Activated CD4-positive, alpha-beta T cell treated with anti-CD3 and anti-CD28 coated beads for 36 hours (primary cell): ENCODE measurements at regions not wholly inside any gene's neighbourhood (a gene's known extent, or its start where the extent isn't known, plus 50 kb on each side); places are given as distances from the start of the nearest gene placed in this dataset.
"Not testable (repeated sequence)": the region's sequence is repeated elsewhere in the genome, so short reads cannot be mapped to it uniquely, and the experiment has no call there.

Source experiments
- ATAC-seq: fragments of 200-7000 bp; cut with Tn5 transposase; one replicate; pipeline ENCODE4 v1.10.0; 2021; ENCODE audit warnings: mild to moderate bottlenecking, moderate library complexity
- CTCF ChIA-PET: fragments of 350-600 bp; sonication (Branson Sonifier 250); formaldehyde crosslinking; loops from one replicate; lab custom pipeline; 2021; ENCODE audit warnings: antibody characterized with exemption; lab: Charles Lee
- POLR2A ChIA-PET: fragments of 350-600 bp; sonication (Branson Sonifier 250); formaldehyde crosslinking; loops from one replicate; lab custom pipeline; 2021; ENCODE audit warnings: antibody characterized with exemption, inconsistent platforms; lab: Charles Lee
- DNase-seq: peaks from one replicate; pipeline ENCODE4 v3.0.0-alpha.2; 2020
- H3K27ac Mint-ChIP-seq: one replicate; pipeline ENCODE4 v1.8.0; 2021; ENCODE audit warnings: mixed read lengths
- H3K27me3 Mint-ChIP-seq: one replicate; pipeline ENCODE4 v1.8.0; 2021; ENCODE audit warnings: mixed read lengths
- H3K36me3 Mint-ChIP-seq: one replicate; pipeline ENCODE4 v1.8.0; 2021; ENCODE audit warnings: low read depth, mixed read lengths
- H3K4me1 Mint-ChIP-seq: one replicate; pipeline ENCODE4 v1.8.0; 2021; ENCODE audit warnings: mixed read lengths
- H3K4me3 Mint-ChIP-seq: one replicate; pipeline ENCODE4 v1.8.0; 2021; ENCODE audit warnings: mild to moderate bottlenecking, moderate library complexity, mixed read lengths
- H3K9me3 Mint-ChIP-seq: one replicate; pipeline ENCODE4 v1.8.0; 2021; ENCODE audit warnings: low read depth, mixed read lengths
- intact Hi-C, 2 experiments: fragments of 100-400 bp; cut with DNase I in 1 of 2; cut with micrococcal nuclease in 1 of 2; formaldehyde crosslinking; loops; one replicate each; pipeline versions ENCODE4 v1.14.2 to v1.15.1; 2022 to 2024; cut with DNase I, micrococcal nuclease

GRCh38 chr4:85216571-85216970 lies 250.1 kb upstream of the WDFY3 start:
- H3K4me1 Mint-ChIP-seq, H3K27me3 Mint-ChIP-seq, DNase-seq, H3K27ac Mint-ChIP-seq, H3K4me3 Mint-ChIP-seq, H3K36me3 Mint-ChIP-seq, intact Hi-C loops, ATAC-seq, POLR2A ChIA-PET: not testable (repeated sequence)
- CTCF ChIA-PET: interaction anchor here (0.6 kb wide), 1 partner anchor 498 kb away, joined by 3 read pairs; no protein-coding TSS in a partner anchor
- peaks cover 32% of the 10 kb centered on the region for H3K9me3 Mint-ChIP-seq

DNA sequence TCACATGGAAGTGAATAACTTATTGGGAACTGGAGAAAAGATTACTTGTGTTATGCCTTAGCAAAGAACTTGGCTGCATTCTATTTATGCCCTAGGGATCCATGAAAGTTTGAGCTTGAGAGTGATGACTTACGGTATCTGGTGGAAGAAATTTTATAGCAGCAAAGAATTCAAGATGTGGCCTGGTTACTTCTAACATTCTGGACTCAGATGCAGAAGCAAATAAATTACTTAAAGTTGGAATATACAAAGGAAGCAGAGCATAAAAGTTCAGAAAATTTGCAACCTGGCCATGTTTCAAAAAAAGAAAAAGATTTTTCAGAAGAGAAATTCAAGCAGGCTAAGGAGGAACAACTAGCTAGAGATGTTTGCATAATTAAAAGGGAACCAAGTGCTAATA lies 252.3 kb upstream of the WDFY3 start:
- no peak for DNase-seq
- Mint-ChIP-seq H3K27me3 (no peaks in the 10 kb centered on the region), H3K4me3 (no peak overlapping the region), H3K4me1 (no peaks in the 10 kb centered on the region), H3K9me3 (peaks cover 33% of the 10 kb centered on the region), H3K27ac (no peak overlapping the region), H3K36me3 (no peaks in the 10 kb centered on the region)
- ChIA-PET CTCF (no interaction called here), POLR2A (no interaction called here)
- no peak for ATAC-seq
- intact Hi-C loops: no loop called here

GRCh38 chr4:85221606-85222005 lies 253.3 kb upstream of the ARHGAP24 start:
- ATAC-seq (no peak), DNase-seq (no peak)
- Mint-ChIP-seq H3K9me3 (peaks cover 25% of the 10 kb centered on the region), H3K4me3 (no peak overlapping the region), H3K4me1 (no peaks in the 10 kb centered on the region), H3K27ac (no peak overlapping the region), H3K36me3 (no peaks in the 10 kb centered on the region), H3K27me3 (no peaks in the 10 kb centered on the region)
- intact Hi-C loops: no loop called here
- ChIA-PET CTCF (no interaction called here), POLR2A (no interaction called here)

- Mint-ChIP-seq H3K27ac (no peak overlapping the region), H3K4me1 (no peaks in the 10 kb centered on the region), H3K27me3 (no peaks in the 10 kb centered on the region), H3K36me3 (no peaks in the 10 kb centered on the region), H3K4me3 (no peak overlapping the region), H3K9me3 (peaks cover 17% of the 10 kb centered on the region)
- ChIA-PET POLR2A (no interaction called here), CTCF (no interaction called here)
- DNase-seq (no peak), ATAC-seq (no peak)
- intact Hi-C loops: no loop called here
Measured at GRCh38 chr4:85222561-85222960, 252.4 kb upstream of the ARHGAP24 start.

DNA sequence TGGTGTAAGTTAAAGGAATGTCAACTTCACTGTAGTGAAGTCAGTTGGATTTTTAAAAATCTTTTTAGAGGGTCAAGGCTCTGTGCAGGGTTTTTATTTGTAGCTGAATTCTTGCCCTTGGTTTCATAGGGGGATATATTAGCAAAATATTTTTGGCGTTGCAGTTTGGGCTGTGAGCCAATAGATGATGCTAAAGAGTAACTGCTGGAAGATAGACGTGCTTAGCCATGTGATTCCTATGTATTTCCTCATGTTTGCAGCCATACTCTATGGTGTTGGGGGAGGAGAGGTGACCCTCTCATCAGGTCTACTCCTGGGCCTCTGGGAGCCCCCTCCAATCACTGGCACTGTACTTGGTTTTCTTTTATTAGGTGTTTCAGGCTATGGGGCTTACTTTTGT lies 246.7 kb upstream of the ARHGAP24 start:
- Mint-ChIP-seq H3K36me3 (no peaks in the 10 kb centered on the region), H3K4me1 (no peaks in the 10 kb centered on the region), H3K9me3 (no peaks in the 10 kb centered on the region), H3K27me3 (no peaks in the 10 kb centered on the region), H3K27ac (no peak overlapping the region), H3K4me3 (no peak overlapping the region)
- ChIA-PET CTCF (interaction anchor here (0.5 kb wide), 1 partner anchor 707 kb away, joined by 3 read pairs; no protein-coding TSS in a partner anchor), POLR2A (interaction anchor here (0.7 kb wide), 1 partner anchor 42 kb away, joined by 3 read pairs; no protein-coding TSS in a partner anchor)
- no peak for DNase-seq
- ATAC-seq: no peak
- intact Hi-C loops: no loop called here

DNA sequence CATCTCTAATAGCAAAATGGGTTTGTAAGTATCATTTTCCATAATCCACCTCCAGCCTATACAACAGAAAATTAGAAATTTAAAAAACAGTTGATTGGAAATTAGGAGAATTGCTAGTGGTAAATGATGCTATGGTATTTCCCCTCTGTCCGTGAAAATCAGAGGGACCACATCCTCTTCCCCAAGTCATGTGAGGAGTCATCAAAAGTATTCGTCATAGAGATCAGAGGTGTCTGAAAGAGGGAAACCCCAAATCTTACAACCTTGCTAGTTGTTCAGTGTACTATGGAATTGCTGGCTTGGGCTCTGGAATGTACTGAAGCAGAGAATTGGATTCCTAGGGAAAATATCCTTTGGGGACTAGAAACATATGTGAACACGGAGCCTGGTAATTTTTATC lies 241.4 kb upstream of the ARHGAP24 start:
- POLR2A ChIA-PET: no interaction called here
- DNase-seq (no peak), ATAC-seq (no peak)

DNA sequence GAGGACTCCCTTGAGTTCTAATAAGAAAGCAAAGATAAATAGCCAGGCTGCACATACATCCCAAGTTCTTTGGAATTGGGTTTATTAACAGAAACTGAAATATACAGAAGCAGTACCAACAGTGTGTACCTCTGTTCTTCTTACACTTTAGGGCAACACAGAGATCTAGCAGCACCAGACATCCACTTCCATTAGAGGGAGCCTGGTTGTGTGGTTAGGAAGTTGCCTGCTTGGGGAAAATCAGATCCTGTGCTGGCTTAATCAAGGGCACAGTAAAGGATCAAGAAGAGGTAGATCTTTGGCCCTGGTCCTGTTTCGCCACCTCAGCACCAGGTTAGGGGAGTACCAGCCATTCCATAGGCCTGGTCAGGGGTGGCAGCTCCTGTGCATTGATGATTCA lies 231.1 kb upstream of the ARHGAP24 start:
- DNase-seq (no peak), ATAC-seq (no peak)
- H3K27ac Mint-ChIP-seq: no peak overlapping the region
- CTCF ChIA-PET: no interaction called here
- H3K4me1 Mint-ChIP-seq: no peaks in the 10 kb centered on the region
- intact Hi-C loops: no loop called here
- H3K9me3 Mint-ChIP-seq: peaks cover 13% of the 10 kb centered on the region
- no peaks in the 10 kb centered on the region for H3K36me3 Mint-ChIP-seq
- POLR2A ChIA-PET: no interaction called here
- no peak overlapping the region for H3K4me3 Mint-ChIP-seq
- H3K27me3 Mint-ChIP-seq: no peaks in the 10 kb centered on the region

More for the DNA sequence above, 241.4 kb upstream of the ARHGAP24 start:
- Mint-ChIP-seq H3K4me1 (no peaks in the 10 kb centered on the region), H3K4me3 (no peak overlapping the region), H3K27me3 (no peaks in the 10 kb centered on the region), H3K27ac (no peak overlapping the region), H3K36me3 (no peaks in the 10 kb centered on the region), H3K9me3 (peaks cover 6% of the 10 kb centered on the region)
- CTCF ChIA-PET: interaction anchor here (0.5 to 0.6 kb wide), 2 partner anchors 150 to 579 kb away, joined by 3 read pairs; no protein-coding TSS in a partner anchor
- intact Hi-C loops: no loop called here

- ChIA-PET POLR2A (no interaction called here), CTCF (interaction anchor here (0.6 to 0.8 kb wide), 2 partner anchors 8 to 673 kb away, joined by 3 read pairs; no protein-coding TSS in a partner anchor)
- H3K36me3 Mint-ChIP-seq: no peaks in the 10 kb centered on the region
- H3K9me3 Mint-ChIP-seq: peaks cover 13% of the 10 kb centered on the region
- H3K4me1 Mint-ChIP-seq: no peaks in the 10 kb centered on the region
- H3K27me3 Mint-ChIP-seq: no peaks in the 10 kb centered on the region
- DNase-seq (no peak), ATAC-seq (no peak)
- no peak overlapping the region for H3K4me3 Mint-ChIP-seq
- intact Hi-C loops: no loop called here
- no peak overlapping the region for H3K27ac Mint-ChIP-seq
Measured at GRCh38 chr4:85244638-85245037, 230.3 kb upstream of the ARHGAP24 start.

- ATAC-seq (no peak), DNase-seq (no peak)
- no peak overlapping the region for H3K4me3 Mint-ChIP-seq
- no peaks in the 10 kb centered on the region for H3K4me1 Mint-ChIP-seq
- CTCF ChIA-PET: no interaction called here
- no peak overlapping the region for H3K27ac Mint-ChIP-seq
- POLR2A ChIA-PET: no interaction called here
- intact Hi-C loops: no loop called here
- H3K27me3 Mint-ChIP-seq: no peaks in the 10 kb centered on the region
- peaks cover 13% of the 10 kb centered on the region for H3K9me3 Mint-ChIP-seq
- H3K36me3 Mint-ChIP-seq: no peaks in the 10 kb centered on the region
Measured at GRCh38 chr4:85246055-85246454, 228.9 kb upstream of the ARHGAP24 start.

DNA sequence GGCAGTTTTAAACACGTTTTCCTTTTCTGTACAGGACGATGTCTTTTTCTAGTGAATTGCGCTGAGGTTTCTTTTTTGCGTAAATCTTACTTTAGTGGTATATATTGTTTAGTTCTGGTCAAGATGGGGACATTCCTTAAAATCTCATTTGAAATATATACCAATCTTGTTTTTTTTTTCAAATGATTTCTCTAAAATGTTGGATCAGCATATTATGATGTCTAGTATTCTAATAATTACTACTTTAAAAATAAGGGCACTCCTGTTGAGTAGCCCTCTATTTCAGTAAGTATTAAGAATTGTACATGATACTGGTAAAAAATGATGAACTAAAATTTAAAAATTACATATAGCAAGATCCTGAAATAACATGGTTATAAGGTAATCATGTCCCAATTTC lies 224.1 kb upstream of the ARHGAP24 start:
- CTCF ChIA-PET: no interaction called here
- POLR2A ChIA-PET: no interaction called here
- DNase-seq (no peak), ATAC-seq (no peak)
- Mint-ChIP-seq H3K4me3 (no peak overlapping the region), H3K9me3 (peaks cover 13% of the 10 kb centered on the region), H3K27ac (no peak overlapping the region), H3K27me3 (no peaks in the 10 kb centered on the region), H3K36me3 (no peaks in the 10 kb centered on the region), H3K4me1 (no peaks in the 10 kb centered on the region)
- intact Hi-C loops: no loop called here

DNA sequence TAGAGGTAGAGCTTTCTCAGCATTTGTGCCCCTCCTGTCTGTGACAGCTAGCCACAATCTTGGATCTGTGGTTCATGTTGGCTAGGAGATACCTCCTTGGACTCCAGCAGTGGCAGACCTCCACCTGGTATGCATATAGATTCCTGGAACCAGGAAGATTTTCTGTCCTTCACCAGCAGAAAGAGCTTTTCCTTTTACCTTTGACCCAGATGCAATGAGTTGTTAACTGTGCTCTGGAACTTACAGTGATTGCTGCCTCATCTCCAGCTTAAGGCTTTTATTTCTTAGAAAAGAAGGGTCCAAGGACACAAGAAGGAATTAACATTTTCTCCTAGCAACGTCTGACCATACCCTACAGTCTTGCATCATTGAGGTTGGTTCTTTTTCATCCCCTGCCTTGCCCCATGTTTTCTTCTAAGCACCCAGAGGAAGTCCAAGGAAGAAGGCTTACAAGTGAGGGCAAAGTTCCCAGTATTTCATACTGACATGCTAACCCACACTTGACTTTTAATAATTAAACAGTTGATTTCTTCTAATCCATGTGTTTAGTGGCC lies 217.1 kb upstream of the ARHGAP24 start:
- DNase-seq (no peak), ATAC-seq (no peak)
- no peak overlapping the region for H3K4me3 Mint-ChIP-seq
- ChIA-PET CTCF (interaction anchor here (1.1 kb wide), 1 partner anchor 670 kb away, joined by 3 read pairs; no protein-coding TSS in a partner anchor), POLR2A (no interaction called here)
- peaks cover 16% of the 10 kb centered on the region for H3K9me3 Mint-ChIP-seq
- intact Hi-C loops: no loop called here
- no peak overlapping the region for H3K27ac Mint-ChIP-seq
- H3K4me1 Mint-ChIP-seq: no peaks in the 10 kb centered on the region
- no peaks in the 10 kb centered on the region for H3K27me3 Mint-ChIP-seq
- no peaks in the 10 kb centered on the region for H3K36me3 Mint-ChIP-seq

- H3K4me3 Mint-ChIP-seq: no peak overlapping the region
- no peak for DNase-seq
- intact Hi-C loops: no loop called here
- POLR2A ChIA-PET: no interaction called here
- CTCF ChIA-PET: no interaction called here
- no peaks in the 10 kb centered on the region for H3K36me3 Mint-ChIP-seq
- ATAC-seq: no peak
- peaks cover 12% of the 10 kb centered on the region for H3K9me3 Mint-ChIP-seq
- no peak overlapping the region for H3K27ac Mint-ChIP-seq
- no peaks in the 10 kb centered on the region for H3K4me1 Mint-ChIP-seq
- H3K27me3 Mint-ChIP-seq: no peaks in the 10 kb centered on the region
Measured at GRCh38 chr4:85260064-85260463, 214.9 kb upstream of the ARHGAP24 start.
